Activated T-cell treated with anti-CD3 and anti-CD28 coated beads, Interleukin-2, amount 50 U/mL, for 48 hours (primary cell): ENCODE measurements at regions not wholly inside any gene's neighbourhood (a gene's known extent, or its start where the extent isn't known, plus 50 kb on each side); places are given as distances from the start of the nearest gene placed in this dataset.

ENCODE experiments used
- DNase-seq, 2 experiments: peaks; one replicate each; pipeline ENCODE4 v3.0.0-alpha.2; 2020

DNA sequence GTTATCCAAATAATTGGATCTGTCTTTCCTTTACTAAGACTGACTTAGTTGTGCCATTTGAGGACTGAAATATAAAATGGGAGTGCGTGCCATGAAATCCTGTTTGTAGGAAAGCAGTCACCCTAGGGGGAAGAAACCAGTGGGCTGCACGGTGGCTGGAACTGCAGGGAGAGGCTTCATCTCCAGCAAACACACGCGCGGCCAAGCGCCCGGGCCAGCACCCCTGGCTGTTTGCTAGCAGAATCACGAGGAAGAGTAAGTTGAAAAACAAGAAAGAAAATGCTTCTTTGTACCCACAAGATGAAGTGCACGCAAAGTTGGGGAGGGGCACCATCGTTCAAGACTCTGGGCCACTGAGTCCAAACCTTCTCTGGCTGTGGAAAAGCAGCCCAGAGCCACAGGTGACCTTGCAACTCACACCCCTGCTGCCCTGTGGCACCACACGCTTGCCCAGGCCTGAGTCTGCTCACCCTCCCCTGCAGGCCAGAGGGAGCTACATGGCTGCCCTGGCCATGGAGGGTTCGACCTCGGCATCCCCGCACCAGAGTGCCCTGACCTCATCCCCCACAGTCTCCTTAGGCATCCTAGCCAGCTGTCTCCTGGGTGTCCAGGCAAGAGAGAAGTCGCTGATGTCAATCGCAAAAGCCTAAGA is 55.2 kb downstream of the IRX2 start:
- DNase-seq, result no peak

DNA sequence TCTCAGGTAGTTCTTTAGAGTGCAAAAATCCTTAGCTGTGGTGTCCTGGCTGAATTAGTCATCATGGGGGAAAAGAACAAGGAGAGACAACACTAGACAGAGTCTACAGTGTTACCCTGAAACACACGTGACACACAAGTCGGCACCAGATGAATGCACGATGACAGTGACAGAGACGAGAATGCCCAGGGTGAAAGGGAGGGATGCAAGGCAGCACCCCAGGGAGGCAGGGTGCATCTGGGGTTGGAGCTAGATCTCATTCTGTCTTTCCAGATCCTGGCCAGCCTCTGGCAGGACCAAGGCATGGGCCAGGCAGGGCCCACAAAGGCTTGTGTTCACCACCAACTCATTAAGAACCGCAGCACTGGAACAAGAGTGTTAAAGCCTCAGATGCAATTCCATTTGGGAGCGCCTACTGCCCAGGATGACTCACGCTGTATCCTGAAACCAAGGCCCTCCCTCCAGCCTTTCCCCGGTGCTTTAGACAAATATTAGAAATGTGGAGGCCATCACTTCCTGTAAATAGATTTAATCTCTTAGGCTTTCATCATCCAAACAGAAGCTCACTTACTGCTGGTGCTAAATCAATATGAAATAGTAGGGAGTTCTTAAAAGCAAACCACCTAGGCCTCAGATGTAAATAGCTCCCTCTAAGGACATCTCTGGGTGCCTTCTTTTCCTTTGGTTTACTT is 56.1 kb downstream of the IRX2 start:
- no peak for DNase-seq

GRCh38 chr5:2691530-2691929 is 59.9 kb downstream of the IRX2 start:
- no peak for DNase-seq

- no peak for DNase-seq
These were observed 61.2 kb downstream of the IRX2 start for GRCh38 chr5:2690293-2690692.

DNA sequence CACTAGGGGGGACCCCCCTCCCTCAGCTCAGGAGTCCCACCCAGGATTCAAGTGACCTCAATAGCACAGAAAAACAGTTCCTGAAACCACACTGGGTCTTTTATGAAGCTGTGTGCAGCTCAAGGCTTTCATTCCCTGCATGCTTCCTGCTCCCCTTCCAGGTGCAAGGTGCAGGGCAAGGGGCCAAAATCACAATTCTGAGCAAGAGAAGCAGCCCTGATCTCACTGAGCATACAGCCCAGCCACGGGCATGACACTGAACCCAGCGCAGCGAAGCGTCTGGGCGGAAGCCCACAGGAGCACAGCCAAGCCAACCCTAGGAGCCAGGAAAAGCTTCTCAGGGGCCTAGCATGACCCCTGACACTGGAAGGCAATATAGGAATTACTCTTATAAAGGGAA is 62.9 kb downstream of the IRX2 start:
- no peak for DNase-seq

DNA sequence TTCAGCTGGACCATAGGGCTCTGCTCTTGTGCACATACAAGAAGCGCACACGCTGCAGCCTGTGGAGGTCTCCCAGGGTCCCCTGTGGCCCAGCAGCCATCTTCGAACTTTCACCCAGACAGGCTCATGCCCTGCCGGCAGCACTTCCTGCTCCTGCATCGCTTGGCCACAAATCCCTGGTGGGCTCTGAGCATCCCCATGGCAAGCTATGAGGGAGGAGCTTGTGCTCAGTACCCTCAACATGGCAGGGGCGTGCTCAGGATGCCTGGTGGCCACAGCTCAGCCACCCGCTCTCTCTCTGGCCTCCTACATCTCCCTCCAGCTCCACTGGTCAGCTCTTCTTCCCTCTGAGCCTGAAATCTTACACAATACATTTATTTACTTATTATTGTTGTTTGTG is 63.7 kb downstream of the IRX2 start:
- no peak for DNase-seq

DNA sequence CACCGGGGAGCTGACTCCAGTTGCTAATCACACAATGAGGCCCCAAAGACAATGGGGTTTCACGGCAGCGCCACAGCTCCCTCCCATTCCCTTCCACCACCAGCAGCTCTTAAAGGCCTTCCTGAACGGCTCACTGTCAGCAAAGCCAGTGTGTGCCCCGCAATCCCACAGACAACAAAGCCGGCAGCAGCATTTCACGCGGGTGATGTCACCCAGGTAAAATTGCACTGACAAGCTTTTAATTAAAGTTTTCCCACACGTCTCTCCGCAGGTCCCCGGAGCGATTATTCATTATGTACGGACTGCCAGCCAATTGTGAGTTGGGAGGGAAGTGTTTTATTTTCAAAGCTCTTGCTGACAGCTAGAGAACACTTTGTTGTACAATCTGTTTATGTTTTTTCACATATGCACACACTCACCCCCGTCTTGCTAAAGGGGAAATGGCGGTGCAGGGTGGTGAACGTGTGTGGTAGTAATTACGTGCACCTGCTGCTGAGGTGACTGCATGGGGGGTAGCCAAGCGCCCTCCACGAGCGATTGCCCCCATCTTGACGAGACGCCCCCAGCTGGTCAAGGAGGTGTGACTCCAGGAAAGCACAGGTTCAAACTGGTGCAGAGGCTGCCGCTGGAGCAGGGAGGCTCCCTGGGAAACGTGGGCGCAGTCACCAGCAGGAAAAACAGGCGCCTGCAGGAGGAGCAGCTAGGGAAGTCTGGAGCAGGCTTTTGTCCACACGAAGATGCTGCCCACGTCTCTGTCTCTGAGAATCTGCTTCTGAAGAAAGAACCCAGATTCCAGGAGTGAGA is 65.0 kb downstream of the IRX2 start:
- no peak for DNase-seq

GRCh38 chr5:2685651-2686272 is 65.7 kb downstream of the IRX2 start:
- no peak for DNase-seq

- DNase-seq, result no peak
These were observed 66.9 kb downstream of the IRX2 start for GRCh38 chr5:2684606-2685005.

DNA sequence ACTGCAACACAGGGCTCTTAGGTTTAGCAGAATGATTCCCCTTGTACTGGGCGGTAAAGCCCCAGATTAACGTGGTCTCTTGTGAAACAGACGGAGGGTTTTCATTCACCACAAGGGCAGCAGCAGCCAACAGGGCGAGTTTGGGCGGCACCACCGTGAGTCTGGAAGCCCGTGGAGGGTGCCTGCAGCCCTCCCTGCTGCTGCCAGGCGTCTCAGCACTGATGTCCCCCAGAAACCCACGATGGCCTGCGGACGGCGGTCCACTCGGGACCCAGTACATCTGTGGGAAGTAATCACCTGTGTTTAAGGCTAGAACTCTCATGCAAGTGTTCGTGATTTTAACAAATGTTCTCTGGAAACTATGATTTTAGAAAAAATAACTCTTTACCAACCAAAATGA is 67.8 kb downstream of the IRX2 start:
- DNase-seq, result no peak

DNA sequence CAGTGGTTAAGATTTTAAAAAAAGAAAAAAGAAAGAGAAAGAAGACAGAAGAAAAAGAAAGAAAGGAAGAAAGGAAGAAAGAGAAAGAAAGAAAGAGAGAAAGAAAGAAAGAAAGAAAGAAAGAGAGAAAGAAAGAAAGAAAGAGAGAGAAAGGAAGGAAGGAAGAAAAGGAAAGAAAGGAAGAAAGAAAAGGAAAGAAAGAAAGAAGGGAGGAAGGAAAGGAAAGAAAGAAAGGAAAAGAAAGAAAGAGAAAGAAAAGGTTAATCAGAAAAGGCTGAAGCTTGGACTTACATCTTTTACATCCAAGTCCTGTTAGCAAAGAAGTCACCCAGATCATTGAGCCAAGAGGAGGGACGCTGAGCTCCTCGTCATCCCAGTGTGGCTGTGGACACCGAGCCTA is 70.0 kb downstream of the IRX2 start:
- DNase-seq, result no peak

DNA sequence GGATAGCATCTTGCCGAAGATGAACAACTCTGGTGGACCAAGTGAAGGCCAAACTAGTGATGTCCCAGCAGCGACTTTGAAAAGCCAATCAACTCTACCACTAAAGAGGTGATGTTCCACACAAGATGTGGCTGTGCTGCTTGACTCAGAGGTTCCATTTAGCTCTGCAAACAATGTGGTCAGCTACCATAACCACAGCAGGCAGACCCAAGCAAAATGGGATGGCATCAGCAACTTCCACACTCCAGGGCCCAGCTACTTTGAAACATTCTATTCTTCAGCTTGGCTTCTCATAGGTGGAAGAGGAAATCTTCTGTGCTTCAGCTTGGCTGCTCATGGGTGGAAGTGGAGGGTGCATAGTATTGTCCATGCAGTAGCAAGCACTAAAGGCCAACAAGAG is 70.5 kb downstream of the IRX2 start:
- no peak for DNase-seq

DNA sequence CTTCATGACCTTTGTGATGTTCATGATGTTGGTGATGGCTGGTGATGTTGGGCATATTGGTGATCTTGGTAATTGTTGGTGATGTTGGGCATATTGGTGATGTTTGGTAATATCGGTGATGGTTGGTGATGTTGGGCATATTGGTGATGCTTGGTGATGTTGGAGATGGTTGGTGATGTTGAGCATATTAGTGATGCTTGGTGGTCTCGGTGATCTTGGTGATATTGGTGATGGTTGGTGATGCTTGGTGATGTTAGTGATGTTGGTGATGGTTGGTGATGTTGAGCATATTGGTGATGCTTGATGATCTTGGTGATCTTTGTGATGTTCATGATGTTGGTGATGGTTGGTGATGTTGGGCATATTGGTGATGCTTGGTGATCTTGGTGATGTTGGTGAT is 73.8 kb downstream of the IRX2 start:
- no peak for DNase-seq

DNA sequence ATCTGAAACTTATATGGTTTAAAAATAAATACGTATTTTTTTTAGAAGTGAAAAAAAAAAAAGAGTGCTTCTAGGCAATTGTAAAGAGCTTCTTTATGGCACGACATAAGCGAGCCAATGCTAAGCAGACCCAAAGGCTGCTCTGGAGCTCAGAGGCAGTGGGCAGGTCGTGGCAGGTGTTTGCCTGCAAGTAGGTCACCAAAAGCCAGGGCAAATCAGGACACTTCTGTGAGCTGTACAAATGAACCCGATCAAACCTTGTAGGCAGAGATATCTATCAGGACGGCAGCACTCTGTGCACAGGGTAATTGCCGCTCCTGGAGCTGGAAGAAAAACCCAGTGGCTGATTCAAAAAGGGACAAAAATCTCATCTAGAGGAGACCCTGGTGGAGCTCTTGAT is 75.9 kb downstream of the IRX2 start:
- no peak for DNase-seq

GRCh38 chr5:2674456-2674855 is 77.0 kb downstream of the IRX2 start:
- no peak for DNase-seq

GRCh38 chr5:2670940-2671339 is 80.5 kb downstream of the IRX2 start:
- DNase-seq, result no peak

- no peak for DNase-seq
These were observed 81.6 kb downstream of the IRX2 start for GRCh38 chr5:2669913-2670312.

DNA sequence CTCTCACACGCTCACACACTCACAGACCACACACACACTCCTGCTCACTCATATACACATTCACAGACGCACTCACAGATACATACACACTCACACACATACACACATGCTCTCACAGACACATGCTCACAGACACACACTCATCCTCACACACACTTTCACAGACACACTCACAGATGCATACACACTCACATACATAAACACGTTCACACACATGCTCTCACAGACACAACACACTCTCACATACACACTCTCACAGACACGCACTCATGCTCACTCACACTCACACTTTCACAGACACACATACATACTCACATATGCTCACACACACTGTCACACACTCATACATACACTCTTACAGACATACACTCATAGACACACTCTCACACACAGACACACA is 82.2 kb downstream of the IRX2 start:
- DNase-seq, result no peak

- DNase-seq, result no peak
These were observed 85.4 kb downstream of the IRX2 start for GRCh38 chr5:2666081-2666480.

DNA sequence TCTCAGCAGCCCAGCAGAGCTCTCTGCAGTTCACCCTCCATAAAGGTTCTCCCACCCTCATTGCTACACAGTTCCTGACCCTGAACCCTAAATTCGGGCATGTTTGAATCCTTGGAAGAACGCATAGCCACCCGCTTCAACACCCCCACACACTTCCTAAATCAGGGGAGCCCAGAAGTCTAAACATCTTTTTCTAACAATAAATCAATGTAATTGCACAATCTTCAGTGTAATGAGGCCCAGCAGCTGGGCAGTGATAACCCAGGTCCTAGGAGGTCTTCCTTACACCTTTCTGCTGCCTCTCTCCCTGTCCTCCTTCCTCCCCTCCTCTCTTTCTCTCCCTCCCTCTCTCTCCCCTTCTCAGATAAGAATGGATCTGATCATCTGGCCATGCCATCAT is 88.0 kb downstream of the IRX2 start:
- DNase-seq, result no peak

DNA sequence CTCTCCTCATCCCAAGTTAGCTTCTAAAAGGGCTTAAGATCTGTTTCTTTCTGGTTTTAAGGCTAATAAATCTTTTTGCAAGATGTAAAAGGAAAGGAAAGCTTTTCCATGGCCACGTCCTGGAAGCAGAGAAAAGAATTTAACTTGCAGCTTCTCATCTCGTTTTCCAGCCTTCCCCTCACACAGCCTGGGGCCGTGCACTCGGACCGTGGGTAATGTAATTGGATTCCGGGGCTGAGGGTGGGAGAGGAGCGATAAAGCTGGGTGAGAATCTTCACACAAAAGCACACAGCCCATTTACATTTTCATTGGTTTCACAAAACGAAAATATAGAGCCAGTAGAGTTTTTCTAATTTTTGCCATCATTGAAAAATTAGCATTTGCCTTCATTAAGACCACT is 91.2 kb downstream of the IRX2 start:
- DNase-seq, result no peak

DNA sequence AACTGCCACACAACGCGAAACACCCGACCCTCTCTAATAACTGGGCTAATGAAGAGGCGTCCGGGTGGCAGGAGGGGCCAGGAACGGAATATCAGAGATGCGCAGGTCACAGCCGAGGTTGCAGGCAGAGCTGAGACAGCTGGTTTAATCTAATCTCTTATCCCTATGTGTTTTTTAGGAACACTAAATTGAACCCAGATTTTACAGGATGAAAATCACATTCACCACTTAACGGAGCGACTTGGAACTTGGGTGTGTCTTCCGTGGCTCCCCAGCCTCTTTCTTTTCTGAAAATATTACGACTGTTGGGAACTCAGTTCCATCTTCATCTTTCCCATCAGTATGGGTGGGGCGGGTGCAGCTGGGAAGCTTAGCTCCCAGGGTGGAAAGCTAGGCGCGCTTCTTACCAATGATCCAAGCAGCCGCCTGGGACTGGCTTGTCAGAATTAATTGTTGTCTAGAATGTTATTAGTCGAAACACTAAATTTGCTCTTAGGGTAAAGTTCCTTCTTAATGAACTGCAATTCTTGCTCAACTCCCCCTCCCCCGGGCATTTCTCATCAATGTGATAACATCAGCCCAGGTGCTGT is 92.5 kb downstream of the IRX2 start:
- DNase-seq, result no peak

DNA sequence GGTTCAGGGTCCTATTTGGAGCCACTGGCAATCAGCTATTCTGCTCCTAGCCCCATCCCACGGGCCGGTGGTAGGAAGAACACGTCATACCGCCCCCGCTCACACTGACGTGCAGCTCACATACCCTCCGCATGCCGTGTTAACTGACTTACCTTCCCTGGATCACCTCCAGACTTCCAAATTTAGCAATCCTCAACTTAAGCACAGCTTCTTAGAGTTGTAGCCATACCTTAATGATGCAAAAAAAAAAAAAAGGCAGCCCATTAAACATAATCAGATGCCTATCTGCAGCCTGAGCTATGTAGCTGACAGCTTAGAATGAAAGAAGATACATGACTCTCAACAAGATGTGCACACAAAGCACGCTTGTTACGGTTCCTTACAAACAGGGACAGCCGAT is 93.0 kb downstream of the IRX2 start:
- DNase-seq, result no peak
